ENCODE measurements at regions not wholly inside any gene's neighbourhood (a gene's known extent, or its start where the extent isn't known, plus 50 kb on each side); places are given as distances from the start of the nearest gene placed in this dataset.

- H3K18ac ChIP-seq (ENCODE audit: low read depth, low read length) = no peak overlapping the region
- H3K4ac ChIP-seq (ENCODE audit: low read depth, low read length) = no peak overlapping the region
- no peak overlapping the region for H2BK120ac ChIP-seq (ENCODE audit: low read depth, low read length)
- no peaks in the 10 kb centered on the region for H3K36me3 ChIP-seq (ENCODE audit: control insufficient read depth, insufficient read depth, low read length)
- no peak overlapping the region for H3K56ac ChIP-seq (ENCODE audit: extremely low read depth, insufficient read depth, low read length)
- no peaks in the 10 kb centered on the region for H3K79me1 ChIP-seq (ENCODE audit: low read depth in 1 of 2, low read length in 2 of 2)
- no CpG with 5 or more reads among the region's 3 CpGs for WGBS, 2 experiments (ENCODE audit: extremely low coverage in 2 of 2, insufficient read length in 1 of 2)
- no peak overlapping the region for H3K4me3 ChIP-seq (ENCODE audit: insufficient read depth, low read depth, low read length)
- no peak overlapping the region for H4K8ac ChIP-seq (ENCODE audit: low read depth in 2 of 2, low read length in 2 of 2)
- no peaks in the 10 kb centered on the region for H3K4me1 ChIP-seq (ENCODE audit: control insufficient read depth, insufficient read depth, low read length)
- TF ChIP-seq CEBPB (IDR thresholded peaks at IDR 0.05; ENCODE audit: low read depth, low read length) = no peak
- no peak for TF ChIP-seq SMC3 (IDR thresholded peaks at IDR 0.05; ENCODE audit: low read depth, low read length)
- TF ChIP-seq CTCF (conservative IDR thresholded peaks at IDR 0.05; ENCODE audit: low read depth, low read length) = no peak
- no peak for TF ChIP-seq POLR2A (IDR thresholded peaks at IDR 0.05; ENCODE audit: low read depth, low read length)
- TF ChIP-seq USF2 (IDR thresholded peaks at IDR 0.05; ENCODE audit: low read depth, low read length) = no peak
- TF ChIP-seq MAZ (IDR thresholded peaks at IDR 0.05; ENCODE audit: borderline replicate concordance, low read depth, low read length) = no peak
- no peak for TF ChIP-seq RFX5 (IDR thresholded peaks at IDR 0.05; ENCODE audit: low read depth, low read length)
- TF ChIP-seq CHD1 (IDR thresholded peaks at IDR 0.05; ENCODE audit: low read depth, low read length) = no peak
- TF ChIP-seq MXI1 (IDR thresholded peaks at IDR 0.05; ENCODE audit: borderline replicate concordance, low read depth, low read length) = no peak
- TF ChIP-seq ELK1 (IDR thresholded peaks at IDR 0.05; ENCODE audit: borderline replicate concordance, low read depth, low read length) = no peak
- no peak for TF ChIP-seq RCOR1 (IDR thresholded peaks at IDR 0.05; ENCODE audit: insufficient replicate concordance, low read length)
- TF ChIP-seq BHLHE40 (IDR thresholded peaks at IDR 0.05; ENCODE audit: low read depth, low read length) = no peak
- TF ChIP-seq MAFK (IDR thresholded peaks at IDR 0.05; ENCODE audit: low read depth, low read length) = no peak
- TF ChIP-seq NFE2L2 (IDR thresholded peaks at IDR 0.05; ENCODE audit: low read depth, low read length) = no peak
- TF ChIP-seq RAD21 (IDR thresholded peaks at IDR 0.05; ENCODE audit: low read length) = no peak
- TF ChIP-seq FOS (IDR thresholded peaks at IDR 0.05; ENCODE audit: low read depth, low read length) = no peak
- H3K9me3 ChIP-seq (ENCODE audit: control insufficient read depth, insufficient read depth, low read length) = 0 out of 2 replicates have a peak, but pooled peaks cover 2% of the 10 kb centered on the region
- no peaks in the 10 kb centered on the region for H3K9me1 ChIP-seq (ENCODE audit: insufficient read depth, low read length)
- no peak overlapping the region for H2BK5ac ChIP-seq (ENCODE audit: low read depth, low read length, poor library complexity, severe bottlenecking)
- dilution Hi-C loops (cut with HindIII; ENCODE audit: low sequenced_read_pairs, unreplicated experiment) (no loop called here), intact Hi-C loops (cut with micrococcal nuclease) (loop anchor here (10.0 kb wide), 1 partner anchor 1373 kb away; no protein-coding TSS in a partner anchor), in situ Hi-C loops (cut with MboI; ENCODE audit: low sequenced_read_pairs) (no loop called here)
- no peak overlapping the region for H2BK20ac ChIP-seq (ENCODE audit: low read depth, low read length)
- no peak overlapping the region for H2BK15ac ChIP-seq (ENCODE audit: low read depth, low read length)
- no peak overlapping the region for H3K14ac ChIP-seq (replicated peaks; ENCODE audit: low read depth, low read length)
- no TSS peak for BruUV-seq (replicated peaks)
- ATAC-seq (ENCODE audit: low read depth) (no peak), DNase-seq (no peak)
- no peak overlapping the region for H2AK9ac ChIP-seq (replicated peaks; ENCODE audit: low read depth, low read length, poor library complexity)
- no peak overlapping the region for H4K91ac ChIP-seq (ENCODE audit: insufficient read depth, low read depth, low read length)
- no peak overlapping the region for H3K4me2 ChIP-seq (ENCODE audit: low read depth, low read length)
- H3K27me3 ChIP-seq (ENCODE audit: control insufficient read depth, insufficient read depth, low read length) = no peaks in the 10 kb centered on the region
- POLR2A ChIA-PET (ENCODE audit: unreplicated experiment) = no interaction called here
- no peaks in the 10 kb centered on the region for H4K20me1 ChIP-seq (ENCODE audit: insufficient read depth, low read length)
- H3K9ac ChIP-seq (ENCODE audit: low read depth, low read length) = no peak overlapping the region
- no peak overlapping the region for H4K5ac ChIP-seq (ENCODE audit: low read depth, low read length)
- CTCF ChIA-PET = no interaction called here
- no peak overlapping the region for H2AK5ac ChIP-seq (ENCODE audit: low read depth, low read length)
- no peak overlapping the region for H3K27ac ChIP-seq (ENCODE audit: insufficient read depth, low read length)
- no peak overlapping the region for H3K23ac ChIP-seq (ENCODE audit: low read depth, low read length)
- no peak overlapping the region for H2AFZ ChIP-seq (replicated peaks; ENCODE audit: low read length, poor library complexity)
These were observed 557.6 kb downstream of the CETN3 start for GRCh38 chr5:89851911-89852310.
